ENCODE measurements at regions not wholly inside any gene's neighbourhood (a gene's known extent, or its start where the extent isn't known, plus 50 kb on each side); places are given as distances from the start of the nearest gene placed in this dataset.
"Not testable (repeated sequence)": the region's sequence is repeated elsewhere in the genome, so short reads cannot be mapped to it uniquely, and the experiment has no call there.

DNA sequence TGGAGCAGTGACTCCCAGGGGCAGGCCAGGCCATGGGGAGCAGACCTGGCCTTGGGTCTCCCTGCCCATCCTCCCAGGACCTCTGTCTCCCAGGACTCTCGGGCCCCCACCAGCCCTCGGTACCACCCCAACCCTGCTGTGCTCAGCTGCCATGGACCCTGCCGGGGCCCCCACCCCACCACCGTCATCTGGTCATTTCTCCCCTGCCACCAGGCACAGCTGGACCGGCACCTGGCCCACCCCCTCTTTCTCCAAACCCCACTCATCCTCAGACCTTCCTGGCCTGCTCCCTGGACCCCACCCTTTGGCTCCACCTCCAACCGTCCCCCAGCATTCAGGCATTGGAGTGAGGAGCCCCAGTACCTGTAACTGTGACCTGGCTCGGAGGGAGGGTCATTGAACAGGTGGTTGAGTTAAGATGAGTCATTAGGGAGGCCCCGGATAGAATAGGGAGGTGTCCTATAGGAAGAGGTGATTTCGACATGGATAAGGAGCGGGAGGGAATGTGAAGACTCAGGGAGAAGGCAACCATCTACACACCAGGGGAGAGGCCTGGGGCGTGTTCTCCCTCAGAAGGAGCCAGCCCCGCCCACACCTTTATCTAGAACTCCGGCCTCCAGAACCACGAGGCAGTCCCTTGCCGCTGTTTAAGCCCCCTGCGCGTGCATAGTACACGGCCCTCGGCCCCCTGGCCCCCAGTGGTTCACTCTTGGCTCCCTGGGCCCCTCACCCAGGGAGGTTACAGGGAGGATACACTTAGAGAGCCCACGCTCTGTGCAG lies 1395.9 kb downstream of the BRD1 start:
- DNase-seq = no peak

GRCh38 chr22:48431014-48431413 lies 1396.7 kb downstream of the BRD1 start:
- no peak for DNase-seq

DNA sequence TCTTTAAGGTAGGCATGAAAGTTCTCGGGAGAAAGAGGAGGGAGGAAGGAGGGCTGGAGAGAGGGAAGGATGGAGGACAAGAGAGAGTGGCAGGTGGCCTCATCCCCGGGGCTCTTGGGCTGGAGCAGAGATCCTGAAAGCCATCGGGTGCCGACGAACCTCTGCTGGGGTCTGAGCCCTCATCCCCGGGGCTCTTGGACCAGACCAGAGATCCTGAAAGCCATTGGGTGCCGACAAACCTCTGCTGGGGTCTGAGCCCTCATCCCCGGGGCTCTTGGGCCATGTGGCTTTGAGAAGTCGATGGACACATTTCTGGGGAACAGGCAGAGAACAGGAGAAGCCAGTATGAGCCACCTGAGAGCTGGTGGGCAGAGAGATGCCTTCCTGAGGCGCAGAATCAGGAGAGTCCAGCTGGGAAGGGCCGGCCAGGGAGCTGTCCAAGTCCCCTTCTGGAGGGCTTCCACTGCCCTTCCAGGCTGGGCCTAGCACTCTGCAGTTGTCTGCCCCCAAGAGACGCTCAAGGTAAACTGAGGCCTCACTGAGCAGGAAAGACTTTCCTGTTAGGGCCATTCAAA lies 1398.1 kb downstream of the BRD1 start:
- no peak for DNase-seq

GRCh38 chr22:48428631-48429371 lies 1398.9 kb downstream of the BRD1 start:
- no peak for DNase-seq

GRCh38 chr22:48427731-48428211 lies 1399.9 kb downstream of the BRD1 start:
- no peak for DNase-seq

- no peak for DNase-seq
Measured at GRCh38 chr22:48426466-48427380, 1401.0 kb downstream of the BRD1 start.

DNA sequence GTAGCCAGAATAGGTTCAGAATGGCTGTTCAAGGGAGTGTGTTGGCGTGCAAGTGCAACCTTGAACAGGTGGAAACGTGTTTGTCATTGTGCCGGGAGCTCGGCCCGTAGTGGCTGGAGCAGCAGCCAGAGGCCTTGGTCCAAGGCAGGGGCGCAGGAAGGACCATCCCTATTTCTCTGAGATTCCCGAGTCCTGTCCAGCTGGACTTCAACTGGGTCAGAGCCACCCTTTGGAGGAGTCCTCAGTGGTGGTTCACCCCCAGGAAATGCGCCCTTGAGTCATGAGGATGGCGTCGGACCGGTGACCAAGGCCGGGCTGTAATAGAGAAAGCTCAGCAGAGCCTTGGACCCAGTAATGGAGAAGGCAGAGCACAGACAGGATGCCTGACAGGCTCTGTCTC lies 1402.0 kb downstream of the BRD1 start:
- DNase-seq = no peak

GRCh38 chr22:48425091-48425506 lies 1402.6 kb downstream of the BRD1 start:
- DNase-seq = no peak

DNA sequence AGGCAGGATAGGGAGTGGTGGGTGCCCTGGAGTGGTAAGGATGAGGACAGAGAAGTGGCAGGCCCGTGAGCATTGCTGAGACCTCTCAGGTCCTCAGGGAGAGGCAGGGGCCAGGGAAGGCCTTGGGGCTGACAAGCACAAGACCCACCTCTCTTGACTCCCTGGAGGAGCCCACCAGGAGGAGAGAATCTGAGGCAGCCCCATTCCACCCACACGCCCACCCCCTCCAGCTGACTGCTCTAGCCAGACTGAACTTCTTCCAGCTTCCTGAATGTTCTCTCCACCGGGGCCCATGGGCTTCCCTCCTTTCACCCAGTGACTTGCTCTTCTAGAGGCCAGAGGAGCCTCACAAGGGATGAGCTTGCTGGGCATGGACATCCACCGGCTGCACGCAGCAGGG lies 1403.0 kb downstream of the BRD1 start:
- DNase-seq = no peak

DNA sequence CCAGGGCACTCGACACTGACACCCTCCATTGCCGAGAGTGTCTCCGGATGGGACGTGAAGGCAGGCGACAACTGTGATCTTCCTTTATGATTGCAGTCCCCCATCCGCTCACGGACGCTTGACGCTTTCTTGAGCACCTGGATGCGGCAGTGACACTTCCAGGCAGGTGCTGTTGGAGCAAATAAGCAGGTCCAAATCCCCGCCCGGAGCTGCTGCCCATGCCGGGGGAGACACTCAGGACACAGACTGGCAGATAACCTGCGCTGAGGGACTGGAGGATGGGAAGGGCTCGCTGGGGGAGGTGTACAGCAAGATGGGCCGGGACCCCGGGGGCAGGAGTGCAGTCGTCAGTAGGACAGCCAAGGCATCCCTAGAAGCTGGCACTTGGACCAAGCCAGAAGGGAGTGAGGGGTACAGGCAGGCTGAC lies 1403.5 kb downstream of the BRD1 start:
- no peak for DNase-seq

DNA sequence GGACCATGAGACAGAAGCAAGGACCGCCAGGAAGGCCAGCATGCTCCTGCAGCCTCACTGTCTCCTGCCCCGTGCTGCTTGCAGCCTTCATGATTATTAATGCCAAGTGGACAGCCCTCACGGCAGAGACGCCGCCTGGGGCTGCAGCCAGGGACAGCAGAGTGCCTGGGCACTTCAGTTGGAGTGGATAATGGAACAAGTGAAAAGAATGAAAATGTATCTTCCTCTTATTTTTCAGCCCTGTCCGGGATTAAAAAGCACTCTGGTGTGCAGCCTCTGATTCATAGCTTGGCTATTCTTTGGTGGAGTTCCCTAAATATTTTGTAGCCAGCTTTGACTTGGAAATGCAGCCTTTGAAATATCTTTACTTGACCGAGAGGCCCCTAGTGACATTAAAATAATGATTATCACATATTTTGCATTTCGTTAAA lies 1404.2 kb downstream of the BRD1 start:
- DNase-seq = no peak

DNA sequence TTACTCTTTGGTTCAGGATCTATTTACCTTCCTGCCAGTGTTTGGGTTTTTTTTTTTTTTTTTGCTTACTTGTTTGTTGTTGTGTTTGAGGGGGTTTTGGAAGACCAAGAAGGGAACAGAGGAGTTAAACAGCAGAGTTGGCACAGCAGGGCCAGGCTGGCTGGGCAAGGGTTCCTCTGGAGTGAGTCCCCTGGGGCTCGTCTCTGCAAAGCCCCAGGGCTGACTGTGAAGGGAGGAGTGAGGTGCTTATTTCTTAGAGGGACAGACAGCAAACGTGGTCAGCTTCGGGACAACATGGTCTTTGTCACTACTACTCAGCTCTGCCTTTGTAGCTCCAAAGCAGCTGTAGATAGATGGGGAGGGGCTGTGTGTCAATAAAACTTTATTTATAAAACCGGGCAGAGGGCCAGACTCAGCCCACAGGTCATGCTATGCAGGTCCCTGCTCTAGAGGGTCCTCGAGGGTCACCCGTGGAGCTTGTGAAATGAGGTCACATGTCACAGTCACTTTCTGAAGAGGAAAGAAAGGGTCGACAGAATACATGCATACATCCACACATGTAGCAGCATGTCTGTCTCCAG lies 1404.7 kb downstream of the BRD1 start:
- DNase-seq = no peak

DNA sequence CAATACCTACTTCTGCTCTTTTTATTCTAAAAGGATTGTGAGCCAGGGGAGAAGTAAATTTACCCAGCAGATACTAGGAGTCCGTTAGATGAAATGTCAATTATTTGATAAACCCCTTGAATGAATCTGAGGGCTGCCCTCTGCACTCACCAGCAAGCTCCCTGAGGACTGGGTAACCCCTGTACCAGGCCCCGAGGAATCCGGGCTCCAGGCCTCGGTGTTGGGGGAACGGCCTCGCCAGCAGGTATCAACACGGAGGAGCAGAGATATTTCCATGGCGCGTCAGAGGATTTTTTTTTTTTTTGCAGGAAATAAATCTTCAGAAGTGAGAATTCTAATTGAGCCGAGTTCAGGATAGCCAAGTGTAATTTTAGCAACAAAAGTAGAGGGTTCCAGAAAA lies 1408.8 kb downstream of the BRD1 start:
- no peak for DNase-seq

- no peak for DNase-seq
Measured at GRCh38 chr22:48417225-48418070, 1410.2 kb downstream of the BRD1 start.

DNA sequence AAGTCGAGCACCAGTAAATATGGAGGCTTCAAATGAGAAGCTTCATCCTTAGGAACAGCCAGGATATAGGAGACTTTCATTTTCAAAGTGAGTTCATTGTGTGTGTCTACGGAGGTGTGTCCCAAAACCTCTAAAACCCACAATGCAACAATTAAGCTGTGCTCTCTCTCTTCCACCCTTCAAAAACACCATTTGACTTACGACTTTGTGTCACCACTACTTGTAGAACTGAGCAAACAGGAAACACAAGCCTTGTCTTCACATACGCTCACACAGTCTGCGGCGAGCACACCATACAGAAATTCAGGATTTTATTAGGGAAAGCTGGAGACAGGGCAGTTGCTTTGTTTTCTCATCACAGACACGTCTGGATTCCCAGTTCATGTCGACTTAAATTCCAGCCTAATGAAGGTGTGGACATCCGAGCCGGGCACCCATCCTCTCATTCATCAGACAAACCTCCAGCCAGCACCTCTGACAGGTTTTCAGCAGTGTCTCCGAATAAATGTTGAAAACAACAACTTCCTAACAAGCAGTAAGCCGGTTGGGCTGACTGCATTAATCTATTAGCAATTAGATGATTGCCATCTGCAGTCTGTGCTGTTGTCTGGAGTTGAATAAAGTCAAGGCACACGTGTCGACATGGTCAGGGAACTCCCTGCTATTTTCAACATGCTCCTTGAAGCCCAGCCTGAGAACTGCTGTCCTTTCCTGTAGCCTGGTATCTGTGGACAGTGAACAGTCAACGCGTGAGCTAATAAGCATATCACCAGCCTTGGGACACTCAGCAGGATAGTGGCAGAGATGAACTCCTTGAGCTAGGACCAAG lies 1411.1 kb downstream of the BRD1 start:
- no peak for DNase-seq

GRCh38 chr22:48415520-48415919 lies 1412.2 kb downstream of the BRD1 start:
- no peak for DNase-seq

DNA sequence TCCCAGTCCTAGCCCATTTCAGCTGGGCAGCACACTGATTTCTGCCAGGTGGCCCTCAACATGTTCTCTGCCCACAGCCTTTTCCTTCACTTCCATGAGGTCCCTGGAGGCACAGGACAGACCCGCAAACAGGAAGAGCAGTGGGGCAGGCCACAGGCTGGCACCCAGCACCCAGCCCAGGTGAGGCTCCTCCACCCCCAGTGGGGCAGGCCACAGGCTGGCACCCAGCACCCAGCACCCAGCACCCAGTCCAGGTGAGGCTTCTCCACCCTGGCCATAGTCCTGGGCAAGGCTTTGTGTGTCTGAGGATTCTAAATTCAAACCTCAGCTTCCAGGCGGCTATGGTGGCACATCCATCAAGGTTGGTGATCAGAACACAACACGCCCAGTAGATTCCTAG lies 1413.0 kb downstream of the BRD1 start:
- no peak for DNase-seq

DNA sequence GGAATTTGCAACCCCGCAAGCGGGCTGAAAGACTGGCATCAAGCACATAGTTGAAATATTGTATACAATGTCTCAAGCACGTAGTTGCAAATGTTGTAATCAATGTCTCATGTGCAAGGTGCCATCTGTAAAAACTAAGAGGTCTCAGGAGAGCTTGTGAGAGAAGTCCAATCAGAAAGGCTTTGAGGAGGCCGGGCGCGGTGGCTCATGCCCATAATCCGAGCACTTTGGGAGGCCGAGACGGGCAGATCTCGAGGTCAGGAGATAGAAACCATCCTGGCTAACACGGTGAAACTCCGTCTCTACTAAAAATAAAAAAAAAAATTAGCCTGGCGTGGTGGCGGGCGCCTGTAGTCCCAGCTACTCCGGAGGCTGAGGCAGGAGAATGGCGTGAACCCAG lies 1414.7 kb downstream of the BRD1 start:
- DNase-seq = not testable (repeated sequence)

DNA sequence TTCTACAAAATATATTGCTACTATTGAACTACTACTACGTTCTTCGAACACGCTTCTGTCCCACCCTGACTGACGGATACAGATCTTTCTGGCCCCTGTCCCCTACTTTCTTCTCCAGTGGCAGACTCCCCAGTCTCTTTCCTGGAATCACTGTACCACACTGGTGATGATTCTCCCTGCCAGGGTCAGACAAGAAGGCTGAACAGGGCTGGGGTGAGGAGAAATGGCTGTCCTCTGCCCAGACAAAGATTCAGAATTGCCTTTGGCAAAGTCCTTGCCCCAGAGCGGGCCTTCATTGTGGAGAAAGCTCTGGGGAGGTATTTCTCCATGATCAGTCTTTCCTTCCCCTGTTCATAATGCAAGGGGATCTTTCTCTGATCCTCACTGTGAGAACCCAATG lies 1417.1 kb downstream of the BRD1 start:
- DNase-seq = no peak

DNA sequence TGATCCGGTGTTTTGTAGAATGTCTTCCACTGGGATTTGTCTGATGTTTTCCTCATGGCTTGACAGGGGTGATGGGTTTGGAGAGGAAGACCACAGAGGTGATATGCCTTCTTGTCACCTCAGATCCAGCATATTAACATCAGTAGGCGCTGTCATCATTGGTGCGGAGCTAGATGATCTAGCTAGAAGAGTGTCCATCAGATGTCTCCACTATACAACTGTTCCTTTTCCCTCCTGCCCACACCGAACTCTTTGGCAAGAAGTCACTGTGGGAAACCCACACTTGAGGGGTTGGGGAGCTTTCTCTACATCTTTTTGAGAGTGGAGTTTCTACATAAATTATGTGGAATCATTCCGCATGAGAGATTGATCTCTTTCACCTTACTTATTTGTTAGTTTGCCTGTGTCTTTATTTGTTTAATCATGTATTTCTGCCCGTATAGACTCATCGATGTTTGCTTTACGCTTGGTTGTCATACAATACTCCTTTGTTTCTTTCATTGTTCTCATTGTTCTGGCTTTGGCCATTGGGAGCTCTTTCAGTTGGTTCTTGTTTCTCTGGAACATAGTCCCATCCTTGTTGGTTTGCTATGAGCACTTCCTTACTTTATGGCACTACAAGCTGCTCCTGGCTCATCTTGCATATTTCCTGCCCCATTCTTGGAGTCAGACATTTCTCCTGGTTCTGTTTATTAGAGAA lies 1420.3 kb downstream of the BRD1 start:
- DNase-seq = no peak

Data from NCI-H1417 treated with DMSO at 0.1 percent for 48 hours (cell line).